ENCODE measurements at regions not wholly inside any gene's neighbourhood (a gene's known extent, or its start where the extent isn't known, plus 50 kb on each side); places are given as distances from the start of the nearest gene placed in this dataset.

DNA sequence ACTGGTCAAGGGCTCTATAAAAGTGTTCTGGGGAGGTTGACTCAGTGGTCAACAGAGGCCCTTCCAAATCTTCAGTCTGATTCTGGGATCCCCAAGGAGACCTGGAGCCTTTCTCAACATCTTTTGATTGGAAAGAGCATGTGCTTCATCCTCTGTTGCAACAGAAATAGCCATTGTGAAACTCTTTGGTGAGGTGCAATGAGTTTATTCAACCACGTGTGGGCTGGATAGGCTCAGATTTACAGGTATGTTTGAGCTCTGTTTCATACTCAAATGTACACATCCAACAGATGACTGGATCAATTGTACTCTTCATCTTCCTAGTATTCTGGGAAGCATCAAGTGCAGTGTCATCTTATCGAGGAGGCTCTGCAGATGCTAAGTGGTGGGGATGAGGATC, 60.5 kb downstream of the CTSL start:
- H3K27me3 ChIP-seq (ENCODE audit: control insufficient read depth, insufficient read depth, low read length) = no peaks in the 10 kb centered on the region
- ATAC-seq (no peak), DNase-seq (ENCODE audit: low read depth, low spot score) (no peak)
- TF ChIP-seq TCF7L2 (IDR thresholded peaks at IDR 0.05; ENCODE audit: low read depth, low read length) (no peak), POLR2AphosphoS5 (IDR thresholded peaks at IDR 0.05; ENCODE audit: low read depth, low read length) (no peak), SIN3A (IDR thresholded peaks at IDR 0.05; ENCODE audit: borderline replicate concordance, insufficient read depth, low read depth, low read length) (no peak)
- TF ChIP-seq, protein P1, sequence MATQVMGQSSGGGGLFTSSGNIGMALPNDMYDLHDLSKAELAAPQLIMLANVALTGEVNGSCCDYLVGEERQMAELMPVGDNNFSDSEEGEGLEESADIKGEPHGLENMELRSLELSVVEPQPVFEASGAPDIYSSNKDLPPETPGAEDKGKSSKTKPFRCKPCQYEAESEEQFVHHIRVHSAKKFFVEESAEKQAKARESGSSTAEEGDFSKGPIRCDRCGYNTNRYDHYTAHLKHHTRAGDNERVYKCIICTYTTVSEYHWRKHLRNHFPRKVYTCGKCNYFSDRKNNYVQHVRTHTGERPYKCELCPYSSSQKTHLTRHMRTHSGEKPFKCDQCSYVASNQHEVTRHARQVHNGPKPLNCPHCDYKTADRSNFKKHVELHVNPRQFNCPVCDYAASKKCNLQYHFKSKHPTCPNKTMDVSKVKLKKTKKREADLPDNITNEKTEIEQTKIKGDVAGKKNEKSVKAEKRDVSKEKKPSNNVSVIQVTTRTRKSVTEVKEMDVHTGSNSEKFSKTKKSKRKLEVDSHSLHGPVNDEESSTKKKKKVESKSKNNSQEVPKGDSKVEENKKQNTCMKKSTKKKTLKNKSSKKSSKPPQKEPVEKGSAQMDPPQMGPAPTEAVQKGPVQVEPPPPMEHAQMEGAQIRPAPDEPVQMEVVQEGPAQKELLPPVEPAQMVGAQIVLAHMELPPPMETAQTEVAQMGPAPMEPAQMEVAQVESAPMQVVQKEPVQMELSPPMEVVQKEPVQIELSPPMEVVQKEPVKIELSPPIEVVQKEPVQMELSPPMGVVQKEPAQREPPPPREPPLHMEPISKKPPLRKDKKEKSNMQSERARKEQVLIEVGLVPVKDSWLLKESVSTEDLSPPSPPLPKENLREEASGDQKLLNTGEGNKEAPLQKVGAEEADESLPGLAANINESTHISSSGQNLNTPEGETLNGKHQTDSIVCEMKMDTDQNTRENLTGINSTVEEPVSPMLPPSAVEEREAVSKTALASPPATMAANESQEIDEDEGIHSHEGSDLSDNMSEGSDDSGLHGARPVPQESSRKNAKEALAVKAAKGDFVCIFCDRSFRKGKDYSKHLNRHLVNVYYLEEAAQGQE (IDR thresholded peaks at IDR 0.05; ENCODE audit: insufficient read depth in 1 of 2, low read depth in 2 of 2, low read length in 1 of 2) = no peak
- TF ChIP-seq, protein P2, sequence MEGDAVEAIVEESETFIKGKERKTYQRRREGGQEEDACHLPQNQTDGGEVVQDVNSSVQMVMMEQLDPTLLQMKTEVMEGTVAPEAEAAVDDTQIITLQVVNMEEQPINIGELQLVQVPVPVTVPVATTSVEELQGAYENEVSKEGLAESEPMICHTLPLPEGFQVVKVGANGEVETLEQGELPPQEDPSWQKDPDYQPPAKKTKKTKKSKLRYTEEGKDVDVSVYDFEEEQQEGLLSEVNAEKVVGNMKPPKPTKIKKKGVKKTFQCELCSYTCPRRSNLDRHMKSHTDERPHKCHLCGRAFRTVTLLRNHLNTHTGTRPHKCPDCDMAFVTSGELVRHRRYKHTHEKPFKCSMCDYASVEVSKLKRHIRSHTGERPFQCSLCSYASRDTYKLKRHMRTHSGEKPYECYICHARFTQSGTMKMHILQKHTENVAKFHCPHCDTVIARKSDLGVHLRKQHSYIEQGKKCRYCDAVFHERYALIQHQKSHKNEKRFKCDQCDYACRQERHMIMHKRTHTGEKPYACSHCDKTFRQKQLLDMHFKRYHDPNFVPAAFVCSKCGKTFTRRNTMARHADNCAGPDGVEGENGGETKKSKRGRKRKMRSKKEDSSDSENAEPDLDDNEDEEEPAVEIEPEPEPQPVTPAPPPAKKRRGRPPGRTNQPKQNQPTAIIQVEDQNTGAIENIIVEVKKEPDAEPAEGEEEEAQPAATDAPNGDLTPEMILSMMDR (IDR thresholded peaks at IDR 0.05) = no peak
- no peaks in the 10 kb centered on the region for H3K9me3 ChIP-seq (ENCODE audit: control insufficient read depth, insufficient read depth, low read depth, low read length)
- in situ Hi-C loops (cut with HindIII; ENCODE audit: low pct_unique_long_range_greater_than_20kb, low sequenced_read_pairs) (no loop called here), intact Hi-C loops (cut with micrococcal nuclease; ENCODE audit: unreplicated experiment) (no loop called here)
- no peak overlapping the region for H3K27ac ChIP-seq (ENCODE audit: low read length)
- no peak overlapping the region for H3K4me3 ChIP-seq (ENCODE audit: low read depth in 2 of 2, low read length in 2 of 2)
- H3K36me3 ChIP-seq (ENCODE audit: control insufficient read depth, insufficient read depth, low read length) = no peaks in the 10 kb centered on the region
- BruUV-seq (replicated peaks) = no TSS peak
- H3K4me1 ChIP-seq (ENCODE audit: control insufficient read depth, insufficient read depth, low read length) = no peaks in the 10 kb centered on the region
- POLR2A ChIA-PET = no interaction called here
- CTCF ChIA-PET = no interaction called here

DNA sequence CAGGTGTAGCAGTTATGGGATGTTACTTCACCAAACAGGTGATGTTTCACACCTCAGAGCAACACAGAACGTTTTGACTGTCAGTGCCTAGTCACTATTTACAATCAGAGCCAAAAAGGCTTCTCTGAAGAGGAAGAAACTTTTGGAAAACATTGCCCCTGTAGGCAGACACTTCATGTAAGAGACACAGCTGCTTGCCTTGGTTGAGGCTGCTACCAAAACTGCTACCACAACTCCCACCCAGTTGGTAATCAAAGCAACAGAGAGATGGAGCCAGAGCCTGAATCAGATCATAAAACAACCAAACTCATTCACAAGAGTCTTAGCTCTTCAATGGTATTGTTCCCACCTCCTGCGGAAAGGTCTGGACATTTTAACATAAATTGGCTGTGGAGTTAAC, 61.0 kb downstream of the CTSL start:
- no peak for ATAC-seq
- no peaks in the 10 kb centered on the region for H3K27me3 ChIP-seq (ENCODE audit: control insufficient read depth, insufficient read depth, low read length)
- ChIA-PET POLR2A (no interaction called here), CTCF (no interaction called here)
- DNase-seq (ENCODE audit: low read depth, low spot score) = no peak
- no peaks in the 10 kb centered on the region for H3K36me3 ChIP-seq (ENCODE audit: control insufficient read depth, insufficient read depth, low read length)
- no peak for TF ChIP-seq POLR2AphosphoS5 (IDR thresholded peaks at IDR 0.05; ENCODE audit: low read depth, low read length)
- TF ChIP-seq, protein P2 (IDR thresholded peaks at IDR 0.05) = no peak
- TF ChIP-seq, protein P1 (IDR thresholded peaks at IDR 0.05; ENCODE audit: insufficient read depth in 1 of 2, low read depth in 2 of 2, low read length in 1 of 2) = no peak
- TF ChIP-seq SIN3A (IDR thresholded peaks at IDR 0.05; ENCODE audit: borderline replicate concordance, insufficient read depth, low read depth, low read length) = no peak
- TF ChIP-seq TCF7L2 (IDR thresholded peaks at IDR 0.05; ENCODE audit: low read depth, low read length) = no peak
- no peak overlapping the region for H3K27ac ChIP-seq (ENCODE audit: low read length)
- no peaks in the 10 kb centered on the region for H3K9me3 ChIP-seq (ENCODE audit: control insufficient read depth, insufficient read depth, low read depth, low read length)
- no peak overlapping the region for H3K4me3 ChIP-seq (ENCODE audit: low read depth in 2 of 2, low read length in 2 of 2)
- H3K4me1 ChIP-seq (ENCODE audit: control insufficient read depth, insufficient read depth, low read length) = no peaks in the 10 kb centered on the region
- in situ Hi-C loops (cut with HindIII; ENCODE audit: low pct_unique_long_range_greater_than_20kb, low sequenced_read_pairs) (no loop called here), intact Hi-C loops (cut with micrococcal nuclease; ENCODE audit: unreplicated experiment) (no loop called here)
- no TSS peak for BruUV-seq (replicated peaks)

All from Panc1 (cell line).